GM23338 (cell line): ENCODE measurements at regions not wholly inside any gene's neighbourhood (a gene's known extent, or its start where the extent isn't known, plus 50 kb on each side); places are given as distances from the start of the nearest gene placed in this dataset.
A peak's percentile ranks its signal among the peaks of the same experiment; 100 is the strongest.

Experiments
- ATAC-seq: fragments of 200-7000 bp; cut with Tn5 transposase; 3 replicates; pipeline ENCODE4 v1.9.1; 2020
- DNase-seq: peaks from one replicate; pipeline ENCODE4 v3.0.0-alpha.2; 2015; ENCODE audit warnings: low spot score
- H2AFZ ChIP-seq: fragments of 200-600 bp; sonication (generic); 2 replicates; pipeline ENCODE4 v1.8.0; 2016; ENCODE audit warnings: antibody characterized with exemption, mild to moderate bottlenecking, moderate library complexity
- H3F3A ChIP-seq: fragments of 200-600 bp; sonication (generic); replicated peaks from 2 replicates; pipeline ENCODE4 v1.8.0; 2017; ENCODE audit warnings: antibody characterized with exemption, mixed run types, low read depth
- H3K27ac ChIP-seq: fragments of 200-600 bp; sonication (generic); 2 replicates; pipeline ENCODE4 v1.6.1; 2016; ENCODE audit warnings: low read depth
- H3K27me3 ChIP-seq: fragments of 200-600 bp; sonication (generic); 2 replicates; pipeline ENCODE4 v1.8.0; 2016; ENCODE audit warnings: mild to moderate bottlenecking, mixed run types, moderate library complexity; ENCODE audit not compliant: insufficient read depth
- H3K36me3 ChIP-seq: fragments of 200-600 bp; sonication (generic); 2 replicates; pipeline ENCODE4 v1.8.0; 2016; ENCODE audit warnings: mild to moderate bottlenecking; ENCODE audit not compliant: insufficient read depth
- H3K4me1 ChIP-seq: fragments of 200-600 bp; sonication (generic); 2 replicates; pipeline ENCODE4 v1.8.0; 2016; ENCODE audit warnings: mild to moderate bottlenecking, moderate library complexity; ENCODE audit not compliant: insufficient read depth
- H3K4me2 ChIP-seq: fragments of 200-600 bp; sonication (generic); 2 replicates; pipeline ENCODE4 v1.7.1; 2017; ENCODE audit warnings: mixed run types
- H3K4me3 ChIP-seq: fragments of 200-600 bp; sonication (generic); 2 replicates; pipeline ENCODE4 v1.6.1; 2016; ENCODE audit warnings: mixed run types
- H3K79me2 ChIP-seq: fragments of 200-600 bp; sonication (generic); replicated peaks from 2 replicates; pipeline ENCODE4 v1.8.0; 2017; ENCODE audit warnings: mild to moderate bottlenecking; ENCODE audit not compliant: insufficient read depth
- H3K9me2 ChIP-seq: fragments of 200-600 bp; sonication (generic); 2 replicates; pipeline ENCODE4 v1.8.0; 2017; ENCODE audit not compliant: insufficient read depth
- H4K20me1 ChIP-seq: fragments of 200-600 bp; sonication (generic); replicated peaks from 2 replicates; pipeline ENCODE4 v1.8.0; 2017; ENCODE audit warnings: mild to moderate bottlenecking; ENCODE audit not compliant: insufficient read depth
- H3K27ac Mint-ChIP-seq: 2 replicates; pipeline ENCODE4 v1.8.0; 2020; ENCODE audit warnings: inconsistent platforms, mild to moderate bottlenecking, moderate library complexity, mixed read lengths
- H3K27me3 Mint-ChIP-seq: 3 replicates; pipeline ENCODE4 v1.8.0; 2022; ENCODE audit warnings: low read depth, mild to moderate bottlenecking, moderate library complexity, mixed read lengths, inconsistent platforms; ENCODE audit not compliant: insufficient read depth, poor library complexity
- H3K36me3 Mint-ChIP-seq: 3 replicates; pipeline ENCODE4 v1.8.0; 2021; ENCODE audit warnings: low read depth, mild to moderate bottlenecking, inconsistent platforms, moderate library complexity, mixed read lengths
- H3K4me1 Mint-ChIP-seq: 3 replicates; pipeline ENCODE4 v1.8.0; 2020; ENCODE audit warnings: mild to moderate bottlenecking, inconsistent platforms, mixed read lengths
- H3K4me3 Mint-ChIP-seq: 3 replicates; pipeline ENCODE4 v1.8.0; 2021; ENCODE audit warnings: moderate library complexity, mild to moderate bottlenecking, inconsistent platforms, mixed read lengths
- H3K9me3 Mint-ChIP-seq: 3 replicates; pipeline ENCODE4 v1.8.0; 2020; ENCODE audit warnings: moderate library complexity, mild to moderate bottlenecking, inconsistent platforms, mixed read lengths
- CTCF ChIP-seq, 2 experiments: fragments of 200-600 bp in 1 of 2; sonication (generic) in 1 of 2; conservative IDR thresholded peaks; 2 replicates each; pipeline versions ENCODE4 v1.5.1 to v1.6.1; 2016 to 2017; ENCODE audit warnings: antibody characterized with exemption in 2 of 2, low read depth in 2 of 2, mild to moderate bottlenecking in 2 of 2, moderate library complexity in 1 of 2
- EZH2 ChIP-seq: fragments of 200-600 bp; sonication (generic); IDR thresholded peaks from one replicate; pipeline ENCODE4 v1.8.0; 2017; ENCODE audit warnings: antibody characterized with exemption, mild to moderate bottlenecking, low read depth; ENCODE audit not compliant: unreplicated experiment
- JUNB ChIP-seq: IDR thresholded peaks from one replicate; pipeline ENCODE4 v1.6.1; 2016; ENCODE audit warnings: antibody characterized with exemption; ENCODE audit not compliant: unreplicated experiment
- POLR2AphosphoS5 ChIP-seq: IDR thresholded peaks from 2 replicates; pipeline ENCODE4 v1.6.1; 2016; ENCODE audit warnings: antibody characterized with exemption, low read depth
- ZNF114 ChIP-seq: fragments of 250-450 bp; sonication (Bioruptor Pico); IDR thresholded peaks from 2 replicates; pipeline ENCODE4 v1.5.0; 2020; ENCODE audit warnings: mild to moderate bottlenecking, moderate library complexity
- TF ChIP-seq, protein P1 (sequence below): fragments of 250-450 bp; sonication (Bioruptor Pico); IDR thresholded peaks from 2 replicates; pipeline ENCODE4 v1.5.0; 2020; ENCODE audit warnings: mild to moderate bottlenecking, moderate library complexity

GRCh38 chr12:60489071-60489470, 893.2 kb downstream of the SLC16A7 start (continued):
- no peak for TF ChIP-seq CTCF (conservative IDR thresholded peaks at IDR 0.05; ENCODE audit: low read depth in 2 of 2)
- TF ChIP-seq EZH2, result no peak
- TF ChIP-seq POLR2AphosphoS5, result no peak
- TF ChIP-seq, protein P1, sequence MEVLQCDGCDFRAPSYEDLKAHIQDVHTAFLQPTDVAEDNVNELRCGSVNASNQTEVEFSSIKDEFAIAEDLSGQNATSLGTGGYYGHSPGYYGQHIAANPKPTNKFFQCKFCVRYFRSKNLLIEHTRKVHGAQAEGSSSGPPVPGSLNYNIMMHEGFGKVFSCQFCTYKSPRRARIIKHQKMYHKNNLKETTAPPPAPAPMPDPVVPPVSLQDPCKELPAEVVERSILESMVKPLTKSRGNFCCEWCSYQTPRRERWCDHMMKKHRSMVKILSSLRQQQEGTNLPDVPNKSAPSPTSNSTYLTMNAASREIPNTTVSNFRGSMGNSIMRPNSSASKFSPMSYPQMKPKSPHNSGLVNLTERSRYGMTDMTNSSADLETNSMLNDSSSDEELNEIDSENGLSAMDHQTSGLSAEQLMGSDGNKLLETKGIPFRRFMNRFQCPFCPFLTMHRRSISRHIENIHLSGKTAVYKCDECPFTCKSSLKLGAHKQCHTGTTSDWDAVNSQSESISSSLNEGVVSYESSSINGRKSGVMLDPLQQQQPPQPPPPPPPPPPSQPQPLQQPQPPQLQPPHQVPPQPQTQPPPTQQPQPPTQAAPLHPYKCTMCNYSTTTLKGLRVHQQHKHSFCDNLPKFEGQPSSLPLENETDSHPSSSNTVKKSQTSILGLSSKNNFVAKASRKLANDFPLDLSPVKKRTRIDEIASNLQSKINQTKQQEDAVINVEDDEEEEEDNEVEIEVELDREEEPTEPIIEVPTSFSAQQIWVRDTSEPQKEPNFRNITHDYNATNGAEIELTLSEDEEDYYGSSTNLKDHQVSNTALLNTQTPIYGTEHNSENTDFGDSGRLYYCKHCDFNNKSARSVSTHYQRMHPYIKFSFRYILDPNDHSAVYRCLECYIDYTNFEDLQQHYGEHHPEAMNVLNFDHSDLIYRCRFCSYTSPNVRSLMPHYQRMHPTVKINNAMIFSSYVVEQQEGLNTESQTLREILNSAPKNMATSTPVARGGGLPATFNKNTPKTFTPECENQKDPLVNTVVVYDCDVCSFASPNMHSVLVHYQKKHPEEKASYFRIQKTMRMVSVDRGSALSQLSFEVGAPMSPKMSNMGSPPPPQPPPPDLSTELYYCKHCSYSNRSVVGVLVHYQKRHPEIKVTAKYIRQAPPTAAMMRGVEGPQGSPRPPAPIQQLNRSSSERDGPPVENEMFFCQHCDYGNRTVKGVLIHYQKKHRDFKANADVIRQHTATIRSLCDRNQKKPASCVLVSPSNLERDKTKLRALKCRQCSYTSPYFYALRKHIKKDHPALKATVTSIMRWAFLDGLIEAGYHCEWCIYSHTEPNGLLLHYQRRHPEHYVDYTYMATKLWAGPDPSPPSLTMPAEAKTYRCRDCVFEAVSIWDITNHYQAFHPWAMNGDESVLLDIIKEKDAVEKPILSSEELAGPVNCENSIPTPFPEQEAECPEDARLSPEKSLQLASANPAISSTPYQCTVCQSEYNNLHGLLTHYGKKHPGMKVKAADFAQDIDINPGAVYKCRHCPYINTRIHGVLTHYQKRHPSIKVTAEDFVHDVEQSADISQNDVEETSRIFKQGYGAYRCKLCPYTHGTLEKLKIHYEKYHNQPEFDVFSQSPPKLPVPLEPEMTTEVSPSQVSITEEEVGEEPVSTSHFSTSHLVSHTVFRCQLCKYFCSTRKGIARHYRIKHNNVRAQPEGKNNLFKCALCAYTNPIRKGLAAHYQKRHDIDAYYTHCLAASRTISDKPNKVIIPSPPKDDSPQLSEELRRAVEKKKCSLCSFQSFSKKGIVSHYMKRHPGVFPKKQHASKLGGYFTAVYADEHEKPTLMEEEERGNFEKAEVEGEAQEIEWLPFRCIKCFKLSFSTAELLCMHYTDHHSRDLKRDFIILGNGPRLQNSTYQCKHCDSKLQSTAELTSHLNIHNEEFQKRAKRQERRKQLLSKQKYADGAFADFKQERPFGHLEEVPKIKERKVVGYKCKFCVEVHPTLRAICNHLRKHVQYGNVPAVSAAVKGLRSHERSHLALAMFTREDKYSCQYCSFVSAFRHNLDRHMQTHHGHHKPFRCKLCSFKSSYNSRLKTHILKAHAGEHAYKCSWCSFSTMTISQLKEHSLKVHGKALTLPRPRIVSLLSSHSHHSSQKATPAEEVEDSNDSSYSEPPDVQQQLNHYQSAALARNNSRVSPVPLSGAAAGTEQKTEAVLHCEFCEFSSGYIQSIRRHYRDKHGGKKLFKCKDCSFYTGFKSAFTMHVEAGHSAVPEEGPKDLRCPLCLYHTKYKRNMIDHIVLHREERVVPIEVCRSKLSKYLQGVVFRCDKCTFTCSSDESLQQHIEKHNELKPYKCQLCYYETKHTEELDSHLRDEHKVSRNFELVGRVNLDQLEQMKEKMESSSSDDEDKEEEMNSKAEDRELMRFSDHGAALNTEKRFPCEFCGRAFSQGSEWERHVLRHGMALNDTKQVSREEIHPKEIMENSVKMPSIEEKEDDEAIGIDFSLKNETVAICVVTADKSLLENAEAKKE, result no peak
- TF ChIP-seq JUNB, result no peak
- no peak for TF ChIP-seq ZNF114 (CRISPR knock-in tag)

DNA sequence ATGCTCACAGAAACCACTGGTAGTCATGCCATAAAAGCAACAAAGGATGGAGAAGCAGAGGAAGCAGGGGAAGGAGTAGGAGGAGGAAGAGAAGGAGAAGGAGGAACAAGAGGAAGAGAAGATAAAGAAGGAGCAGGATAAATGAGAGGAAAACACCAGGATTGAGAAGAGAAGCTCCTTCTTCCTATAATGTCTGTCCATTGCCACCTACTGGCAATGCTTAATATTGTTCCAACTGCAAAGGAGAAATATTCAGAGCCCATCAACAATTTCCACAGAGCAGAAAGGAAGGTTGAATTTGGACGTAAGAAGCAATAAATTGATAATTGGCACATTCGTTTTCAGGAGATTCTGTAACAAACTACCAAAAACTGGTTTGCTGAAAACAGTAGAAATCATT, 898.4 kb downstream of the SLC16A7 start:
- H3K27ac Mint-ChIP-seq, result no peak overlapping the region
- ATAC-seq, result peak; percentile 45
- no peaks in the 10 kb centered on the region for H3F3A ChIP-seq

More for the DNA sequence above, 898.4 kb downstream of the SLC16A7 start:
- H3K4me1 ChIP-seq, result no peaks in the 10 kb centered on the region
- H4K20me1 ChIP-seq, result no peaks in the 10 kb centered on the region
- TF ChIP-seq JUNB (no peak), CTCF (conservative IDR thresholded peaks at IDR 0.05; ENCODE audit: low read depth in 2 of 2) (peak; percentile 66 to 70)
- no peak overlapping the region for H3K27ac ChIP-seq
- H3K36me3 Mint-ChIP-seq, result peaks cover 3% of the 10 kb centered on the region; the same call in 1 of the 3 replicates
- DNase-seq, result peak; percentile 59
- no peaks in the 10 kb centered on the region for H3K4me1 Mint-ChIP-seq
- H3K79me2 ChIP-seq, result no peaks in the 10 kb centered on the region
- H3K27me3 Mint-ChIP-seq, result no peaks in the 10 kb centered on the region
- H3K4me2 ChIP-seq, result no peak overlapping the region
- no peak overlapping the region for H3K4me3 ChIP-seq
- H3K9me2 ChIP-seq, result no peaks in the 10 kb centered on the region
- no peak overlapping the region for H3K4me3 Mint-ChIP-seq
- peaks cover 6% of the 10 kb centered on the region; the same call in 2 of the 3 replicates for H3K9me3 Mint-ChIP-seq
- peak overlapping the region; percentile 80 for H2AFZ ChIP-seq
- H3K27me3 ChIP-seq, result no peaks in the 10 kb centered on the region
- no peaks in the 10 kb centered on the region for H3K36me3 ChIP-seq
